ENCODE measurements at regions not wholly inside any gene's neighbourhood (a gene's known extent, or its start where the extent isn't known, plus 50 kb on each side); places are given as distances from the start of the nearest gene placed in this dataset.

DNA sequence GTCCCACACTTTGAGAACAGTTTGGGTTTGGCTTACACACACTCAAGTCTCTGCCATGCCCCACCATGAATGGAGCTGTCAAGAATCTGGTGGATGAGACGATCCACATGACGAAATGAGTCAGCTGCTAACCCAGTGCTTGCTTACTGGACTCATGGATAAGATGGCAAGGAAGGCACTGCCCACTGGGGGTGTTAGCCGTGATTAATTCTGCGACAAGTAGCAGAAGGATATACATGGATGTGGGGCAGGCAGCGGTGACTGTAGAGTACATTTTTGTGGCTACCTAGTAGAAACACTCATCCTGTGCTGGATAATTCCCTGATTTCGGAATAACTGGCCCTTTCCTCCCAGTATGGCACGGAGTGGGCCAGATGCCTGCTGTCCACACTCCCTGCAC is 77.5 kb downstream of the SPATA31C2 start:
- Histone ChIP-seq H3K27ac (ENCODE audit: low read length) (no peak overlapping the region), H3K9me3 (ENCODE audit: low read length) (no peaks in the 10 kb centered on the region), H4K20me1 (ENCODE audit: insufficient read depth) (no peaks in the 10 kb centered on the region), H3K4me3 (ENCODE audit: low read length) (no peak overlapping the region), H3K4me2 (ENCODE audit: low read length) (no peak overlapping the region), H2AFZ (ENCODE audit: low read depth, low read length) (no peak overlapping the region), H3K36me3 (ENCODE audit: insufficient read depth, low read length) (no peaks in the 10 kb centered on the region), H3F3A (ENCODE audit: insufficient read depth, low read length, poor library complexity, severe bottlenecking) (no peaks in the 10 kb centered on the region), H3K9me2 (ENCODE audit: insufficient read depth, low read length) (no peaks in the 10 kb centered on the region), H3K9ac (ENCODE audit: low read length) (no peak overlapping the region), H3K27me3 (ENCODE audit: insufficient read depth, low read depth, low read length) (no peaks in the 10 kb centered on the region), H3K79me2 (replicated peaks; ENCODE audit: insufficient read depth, low read length) (no peaks in the 10 kb centered on the region)
- TF ChIP-seq MXI1 (conservative IDR thresholded peaks at IDR 0.05; ENCODE audit: poor library complexity, severe bottlenecking) (no peak), EP300 (conservative IDR thresholded peaks at IDR 0.05; ENCODE audit: poor library complexity, severe bottlenecking) (no peak), EZH2 (IDR thresholded peaks at IDR 0.05; ENCODE audit: borderline replicate concordance, insufficient read depth, low read length, poor library complexity, severe bottlenecking) (no peak), RAD21 (conservative IDR thresholded peaks at IDR 0.05) (no peak), TAF1 (IDR thresholded peaks at IDR 0.05; ENCODE audit: low read depth) (no peak), SMC3 (conservative IDR thresholded peaks at IDR 0.05; ENCODE audit: poor library complexity) (no peak)

DNA sequence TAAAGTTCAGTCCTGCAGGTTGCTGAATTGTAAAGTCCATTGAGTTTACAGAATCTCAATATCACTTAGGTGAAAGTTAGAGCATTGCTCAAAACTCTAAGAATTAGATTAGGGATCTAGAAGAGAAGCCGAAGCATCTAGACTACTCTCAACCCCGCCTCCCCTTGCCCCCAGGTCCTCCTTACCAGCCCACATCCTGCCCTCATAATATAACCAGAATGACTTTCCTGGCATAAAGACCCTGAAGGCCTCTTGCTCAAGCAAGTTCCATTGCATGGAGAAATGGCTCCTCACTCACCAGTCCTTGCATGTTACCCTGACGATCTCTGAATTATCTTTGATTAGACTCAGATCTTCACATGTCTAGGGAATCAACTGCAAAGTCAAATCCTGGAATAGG is 78.8 kb downstream of the SPATA31C2 start:
- H2AFZ ChIP-seq (ENCODE audit: low read depth, low read length), result no peak overlapping the region
- H3K4me2 ChIP-seq (ENCODE audit: low read length), result no peak overlapping the region
- H3K36me3 ChIP-seq (ENCODE audit: insufficient read depth, low read length), result no peaks in the 10 kb centered on the region

More for the DNA sequence above, 78.8 kb downstream of the SPATA31C2 start:
- TF ChIP-seq RAD21 (conservative IDR thresholded peaks at IDR 0.05) (no peak), EP300 (conservative IDR thresholded peaks at IDR 0.05; ENCODE audit: poor library complexity, severe bottlenecking) (no peak), POLR2AphosphoS5 (IDR thresholded peaks at IDR 0.05) (no peak), SMC3 (conservative IDR thresholded peaks at IDR 0.05; ENCODE audit: poor library complexity) (no peak), MXI1 (conservative IDR thresholded peaks at IDR 0.05; ENCODE audit: poor library complexity, severe bottlenecking) (no peak), EZH2 (IDR thresholded peaks at IDR 0.05; ENCODE audit: borderline replicate concordance, insufficient read depth, low read length, poor library complexity, severe bottlenecking) (no peak), TAF1 (IDR thresholded peaks at IDR 0.05; ENCODE audit: low read depth) (no peak)
- TF ChIP-seq, protein P1, sequence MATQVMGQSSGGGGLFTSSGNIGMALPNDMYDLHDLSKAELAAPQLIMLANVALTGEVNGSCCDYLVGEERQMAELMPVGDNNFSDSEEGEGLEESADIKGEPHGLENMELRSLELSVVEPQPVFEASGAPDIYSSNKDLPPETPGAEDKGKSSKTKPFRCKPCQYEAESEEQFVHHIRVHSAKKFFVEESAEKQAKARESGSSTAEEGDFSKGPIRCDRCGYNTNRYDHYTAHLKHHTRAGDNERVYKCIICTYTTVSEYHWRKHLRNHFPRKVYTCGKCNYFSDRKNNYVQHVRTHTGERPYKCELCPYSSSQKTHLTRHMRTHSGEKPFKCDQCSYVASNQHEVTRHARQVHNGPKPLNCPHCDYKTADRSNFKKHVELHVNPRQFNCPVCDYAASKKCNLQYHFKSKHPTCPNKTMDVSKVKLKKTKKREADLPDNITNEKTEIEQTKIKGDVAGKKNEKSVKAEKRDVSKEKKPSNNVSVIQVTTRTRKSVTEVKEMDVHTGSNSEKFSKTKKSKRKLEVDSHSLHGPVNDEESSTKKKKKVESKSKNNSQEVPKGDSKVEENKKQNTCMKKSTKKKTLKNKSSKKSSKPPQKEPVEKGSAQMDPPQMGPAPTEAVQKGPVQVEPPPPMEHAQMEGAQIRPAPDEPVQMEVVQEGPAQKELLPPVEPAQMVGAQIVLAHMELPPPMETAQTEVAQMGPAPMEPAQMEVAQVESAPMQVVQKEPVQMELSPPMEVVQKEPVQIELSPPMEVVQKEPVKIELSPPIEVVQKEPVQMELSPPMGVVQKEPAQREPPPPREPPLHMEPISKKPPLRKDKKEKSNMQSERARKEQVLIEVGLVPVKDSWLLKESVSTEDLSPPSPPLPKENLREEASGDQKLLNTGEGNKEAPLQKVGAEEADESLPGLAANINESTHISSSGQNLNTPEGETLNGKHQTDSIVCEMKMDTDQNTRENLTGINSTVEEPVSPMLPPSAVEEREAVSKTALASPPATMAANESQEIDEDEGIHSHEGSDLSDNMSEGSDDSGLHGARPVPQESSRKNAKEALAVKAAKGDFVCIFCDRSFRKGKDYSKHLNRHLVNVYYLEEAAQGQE (IDR thresholded peaks at IDR 0.05; ENCODE audit: borderline replicate concordance), result no peak
- TF ChIP-seq, protein P2, sequence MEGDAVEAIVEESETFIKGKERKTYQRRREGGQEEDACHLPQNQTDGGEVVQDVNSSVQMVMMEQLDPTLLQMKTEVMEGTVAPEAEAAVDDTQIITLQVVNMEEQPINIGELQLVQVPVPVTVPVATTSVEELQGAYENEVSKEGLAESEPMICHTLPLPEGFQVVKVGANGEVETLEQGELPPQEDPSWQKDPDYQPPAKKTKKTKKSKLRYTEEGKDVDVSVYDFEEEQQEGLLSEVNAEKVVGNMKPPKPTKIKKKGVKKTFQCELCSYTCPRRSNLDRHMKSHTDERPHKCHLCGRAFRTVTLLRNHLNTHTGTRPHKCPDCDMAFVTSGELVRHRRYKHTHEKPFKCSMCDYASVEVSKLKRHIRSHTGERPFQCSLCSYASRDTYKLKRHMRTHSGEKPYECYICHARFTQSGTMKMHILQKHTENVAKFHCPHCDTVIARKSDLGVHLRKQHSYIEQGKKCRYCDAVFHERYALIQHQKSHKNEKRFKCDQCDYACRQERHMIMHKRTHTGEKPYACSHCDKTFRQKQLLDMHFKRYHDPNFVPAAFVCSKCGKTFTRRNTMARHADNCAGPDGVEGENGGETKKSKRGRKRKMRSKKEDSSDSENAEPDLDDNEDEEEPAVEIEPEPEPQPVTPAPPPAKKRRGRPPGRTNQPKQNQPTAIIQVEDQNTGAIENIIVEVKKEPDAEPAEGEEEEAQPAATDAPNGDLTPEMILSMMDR (IDR thresholded peaks at IDR 0.05; ENCODE audit: poor library complexity, severe bottlenecking), result no peak
- no peaks in the 10 kb centered on the region for H3F3A ChIP-seq (ENCODE audit: insufficient read depth, low read length, poor library complexity, severe bottlenecking)
- H3K9me2 ChIP-seq (ENCODE audit: insufficient read depth, low read length), result no peaks in the 10 kb centered on the region
- no peak overlapping the region for H3K27ac ChIP-seq (ENCODE audit: low read length)
- no peak overlapping the region for H3K9ac ChIP-seq (ENCODE audit: low read length)
- H3K79me2 ChIP-seq (replicated peaks; ENCODE audit: insufficient read depth, low read length), result no peaks in the 10 kb centered on the region
- H4K20me1 ChIP-seq (ENCODE audit: insufficient read depth), result no peaks in the 10 kb centered on the region
- no peaks in the 10 kb centered on the region for H3K9me3 ChIP-seq (ENCODE audit: low read length)
- no peak overlapping the region for H3K4me3 ChIP-seq (ENCODE audit: low read length)
- no peaks in the 10 kb centered on the region for H3K27me3 ChIP-seq (ENCODE audit: insufficient read depth, low read depth, low read length)
